ENCODE measurements at regions not wholly inside any gene's neighbourhood (a gene's known extent, or its start where the extent isn't known, plus 50 kb on each side); places are given as distances from the start of the nearest gene placed in this dataset.

- TF ChIP-seq ZBTB4 (CRISPR knock-in tag; IDR thresholded peaks at IDR 0.05) (no peak), FOS (IDR thresholded peaks at IDR 0.05; ENCODE audit: borderline replicate concordance, extremely low read depth, insufficient read length) (no peak), DPF2 (IDR thresholded peaks at IDR 0.05) (no peak), SKIL (IDR thresholded peaks at IDR 0.05; ENCODE audit: low read depth, poor library complexity, severe bottlenecking) (no peak)
Measured at GRCh38 chrX:40358994-40359393, 221.8 kb upstream of the ATP6AP2 start (continued).

GRCh38 chrX:40349251-40349650 is 231.5 kb upstream of the ATP6AP2 start:
- in situ Hi-C loops (cut with MboI) = no loop called here
- Histone ChIP-seq H4K20me1 (ENCODE audit: control insufficient read depth, insufficient read depth) (no peaks in the 10 kb centered on the region), H3K4me3 (no peak overlapping the region), H3K36me3 (ENCODE audit: control insufficient read depth in 2 of 2, insufficient read depth in 2 of 2, low read length in 1 of 2) (no peaks in the 10 kb centered on the region), H3K9me3 (replicated peaks; ENCODE audit: control insufficient read depth, insufficient read depth, low read length) (no peaks in the 10 kb centered on the region; the same call in 2 of the 3 replicates), H3K4me2 (ENCODE audit: control insufficient read depth, insufficient read depth) (no peak overlapping the region), H2AFZ (ENCODE audit: control insufficient read depth, low read depth, low read length) (no peak overlapping the region), H3K27ac (ENCODE audit: control insufficient read depth, insufficient read depth) (no peak overlapping the region), H3K9ac (ENCODE audit: control insufficient read depth, insufficient read depth, low read length) (no peak overlapping the region), H3K27me3 (replicated peaks in 1 of 2; ENCODE audit: control insufficient read depth in 2 of 2, insufficient read depth in 2 of 2, low read length in 1 of 2) (no peaks in the 10 kb centered on the region), H3K79me2 (ENCODE audit: control insufficient read depth, insufficient read depth, low read length) (no peaks in the 10 kb centered on the region), H3K4me1 (ENCODE audit: control insufficient read depth, insufficient read depth, low read length) (no peaks in the 10 kb centered on the region)
- 13% methylated on average over 2 of the region's 2 CpGs for WGBS (ENCODE audit: insufficient coverage, insufficient replicate concordance, low lambda C conversion rate, missing lambda C conversion rate)
- ChIA-PET SMC1A (ENCODE audit: uncharacterized antibody, unreplicated experiment) (no interaction called here), POLR2A (no interaction called here), CTCF (no interaction called here), RAD21 (ENCODE audit: unreplicated experiment) (no interaction called here)
- TF ChIP-seq MTA3 (IDR thresholded peaks at IDR 0.05; ENCODE audit: borderline replicate concordance, low read length) (no peak), ZNF217 (IDR thresholded peaks at IDR 0.05) (no peak)
- no peak for DNase-seq (ENCODE audit: low read depth, low spot score)
- FAIRE-seq = no peak
- intact Hi-C loops (cut with micrococcal nuclease; ENCODE audit: unreplicated experiment) = no loop called here
- no TSS peak for BruUV-seq (replicated peaks)
- ATAC-seq = no peak
